Calu3 (cell line): ENCODE measurements at regions not wholly inside any gene's neighbourhood (a gene's known extent, or its start where the extent isn't known, plus 50 kb on each side); places are given as distances from the start of the nearest gene placed in this dataset.

Source experiments
- BruUV-seq: library from RNA; stranded (reverse); fragments of 400-500 nt; replicated peaks from 2 replicates; lab custom pipeline; 2021; lab: Mats Ljungman, UMichigan
- CTCF ChIA-PET: fragments of 300-600 bp; sonication (Branson Sonifier 250); formaldehyde crosslinking; loops from one replicate; lab custom pipeline; 2022; ENCODE audit warnings: antibody characterized with exemption; lab: Charles Lee
- DNase-seq: peaks from one replicate; pipeline ENCODE4 v3.0.0; 2022
- H3K27ac Mint-ChIP-seq: one replicate; pipeline ENCODE4 v1.8.0; 2022; ENCODE audit warnings: mixed read lengths; ENCODE audit not compliant: unreplicated experiment
- H3K27me3 Mint-ChIP-seq: one replicate; pipeline ENCODE4 v1.8.0; 2022; ENCODE audit warnings: mixed read lengths; ENCODE audit not compliant: unreplicated experiment
- H3K36me3 Mint-ChIP-seq: one replicate; pipeline ENCODE4 v1.8.0; 2022; ENCODE audit warnings: mild to moderate bottlenecking, moderate library complexity, mixed read lengths; ENCODE audit not compliant: insufficient read depth, unreplicated experiment
- H3K4me1 Mint-ChIP-seq: one replicate; pipeline ENCODE4 v1.8.0; 2022; ENCODE audit warnings: mild to moderate bottlenecking, low read depth, mixed read lengths; ENCODE audit not compliant: unreplicated experiment
- H3K4me3 Mint-ChIP-seq: one replicate; pipeline ENCODE4 v1.8.0; 2022; ENCODE audit warnings: mild to moderate bottlenecking, low read depth, moderate library complexity, mixed read lengths; ENCODE audit not compliant: unreplicated experiment
- H3K9me3 Mint-ChIP-seq: one replicate; pipeline ENCODE4 v1.8.0; 2022; ENCODE audit warnings: low read depth, mixed read lengths; ENCODE audit not compliant: unreplicated experiment
- intact Hi-C: fragments of 100-400 bp; cut with micrococcal nuclease; formaldehyde crosslinking; loops from one replicate; pipeline ENCODE4 v1.10.0; 2022; ENCODE audit not compliant: unreplicated experiment
- TF ChIP-seq, protein P1 (sequence below): fragments of 200-600 bp; IDR thresholded peaks from one replicate; pipeline ENCODE4 v1.8.0; 2022; ENCODE audit warnings: antibody characterized with exemption; ENCODE audit not compliant: unreplicated experiment

DNA sequence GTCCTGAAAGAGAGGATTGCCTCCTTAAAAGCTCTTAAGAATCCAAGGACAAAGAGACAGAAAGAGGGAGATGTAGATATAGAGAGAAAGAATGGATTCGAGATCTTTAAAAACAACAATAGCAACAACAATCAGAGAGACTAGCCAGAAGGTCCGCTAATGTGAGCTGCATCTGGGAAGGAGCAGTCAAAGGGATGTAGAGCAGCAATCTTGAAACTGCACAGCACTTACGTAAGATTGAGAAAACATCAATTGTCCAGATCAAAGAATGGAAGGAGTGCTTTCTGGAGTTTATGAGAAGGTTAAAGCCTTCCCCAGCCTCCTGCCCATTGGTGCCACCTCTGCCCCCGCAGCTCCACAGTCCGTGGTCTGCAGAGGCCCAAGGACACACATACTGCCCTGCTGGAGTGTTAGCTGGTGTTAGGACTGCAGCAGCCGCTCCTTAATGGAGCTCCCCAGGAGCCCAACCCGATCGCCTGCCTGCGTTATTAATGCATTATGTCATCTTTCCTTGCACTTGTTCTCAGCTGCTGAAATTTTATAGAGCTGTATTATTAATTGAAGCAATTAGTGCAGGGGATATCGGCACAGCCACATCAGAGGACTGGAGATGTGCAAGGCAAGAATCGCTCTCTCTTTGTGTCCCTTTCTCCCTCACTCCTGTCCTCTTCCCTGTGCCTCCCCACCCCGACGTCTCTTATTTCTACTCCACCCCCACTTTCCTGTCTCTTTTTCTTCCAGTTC is 73.0 kb upstream of the CALM2 start:
- CTCF ChIA-PET: no interaction called here
- DNase-seq: no peak
- H3K4me3 Mint-ChIP-seq: no peak overlapping the region

DNA sequence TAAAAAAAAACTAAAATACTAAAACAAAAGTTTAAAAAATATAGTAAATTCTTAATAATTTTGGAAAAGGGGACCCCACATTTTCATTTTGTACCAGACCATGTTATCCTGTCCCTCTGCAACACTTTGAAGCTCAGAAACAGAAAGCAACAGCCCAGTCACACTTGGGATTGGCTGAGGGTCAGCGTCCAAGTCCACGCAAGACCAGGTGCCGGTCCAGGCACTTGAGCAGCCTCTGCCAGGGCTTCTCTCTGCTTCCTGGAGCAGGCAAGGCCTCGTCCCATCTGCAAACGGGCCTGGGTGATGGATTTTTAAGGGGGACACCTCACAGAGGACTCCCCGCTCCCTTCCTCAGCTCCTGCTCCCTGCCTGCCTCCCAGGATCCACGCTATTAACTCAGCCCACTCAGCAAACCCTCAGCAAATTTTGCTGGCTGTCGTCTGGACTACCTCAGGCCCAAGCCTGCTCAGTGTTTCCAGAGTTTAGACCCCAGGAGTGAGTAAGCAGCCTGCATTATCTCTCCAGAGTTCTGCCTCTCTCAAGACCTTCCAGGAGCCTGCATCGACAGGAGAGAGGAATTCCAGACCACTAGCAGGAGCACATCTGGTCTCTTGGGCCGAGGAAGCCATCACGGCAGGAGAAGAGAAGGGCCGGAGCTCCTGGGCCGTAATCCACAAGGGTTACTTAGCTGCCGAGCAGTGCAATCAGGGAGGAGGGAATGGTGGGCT is 67.4 kb upstream of the CALM2 start:
- BruUV-seq: no TSS peak
- TF ChIP-seq, protein P1, sequence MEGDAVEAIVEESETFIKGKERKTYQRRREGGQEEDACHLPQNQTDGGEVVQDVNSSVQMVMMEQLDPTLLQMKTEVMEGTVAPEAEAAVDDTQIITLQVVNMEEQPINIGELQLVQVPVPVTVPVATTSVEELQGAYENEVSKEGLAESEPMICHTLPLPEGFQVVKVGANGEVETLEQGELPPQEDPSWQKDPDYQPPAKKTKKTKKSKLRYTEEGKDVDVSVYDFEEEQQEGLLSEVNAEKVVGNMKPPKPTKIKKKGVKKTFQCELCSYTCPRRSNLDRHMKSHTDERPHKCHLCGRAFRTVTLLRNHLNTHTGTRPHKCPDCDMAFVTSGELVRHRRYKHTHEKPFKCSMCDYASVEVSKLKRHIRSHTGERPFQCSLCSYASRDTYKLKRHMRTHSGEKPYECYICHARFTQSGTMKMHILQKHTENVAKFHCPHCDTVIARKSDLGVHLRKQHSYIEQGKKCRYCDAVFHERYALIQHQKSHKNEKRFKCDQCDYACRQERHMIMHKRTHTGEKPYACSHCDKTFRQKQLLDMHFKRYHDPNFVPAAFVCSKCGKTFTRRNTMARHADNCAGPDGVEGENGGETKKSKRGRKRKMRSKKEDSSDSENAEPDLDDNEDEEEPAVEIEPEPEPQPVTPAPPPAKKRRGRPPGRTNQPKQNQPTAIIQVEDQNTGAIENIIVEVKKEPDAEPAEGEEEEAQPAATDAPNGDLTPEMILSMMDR: no peak
- no peak overlapping the region for H3K4me3 Mint-ChIP-seq
- intact Hi-C loops: no loop called here
- CTCF ChIA-PET: no interaction called here
- H3K4me1 Mint-ChIP-seq: no peaks in the 10 kb centered on the region
- DNase-seq: no peak
- peaks cover 7% of the 10 kb centered on the region for H3K36me3 Mint-ChIP-seq
- no peak overlapping the region for H3K27ac Mint-ChIP-seq
- peaks cover 31% of the 10 kb centered on the region for H3K27me3 Mint-ChIP-seq
- no peaks in the 10 kb centered on the region for H3K9me3 Mint-ChIP-seq

More for the DNA sequence above, 73.0 kb upstream of the CALM2 start:
- TF ChIP-seq, protein P1: no peak
- Mint-ChIP-seq H3K4me1 (peaks cover 22% of the 10 kb centered on the region), H3K27ac (no peak overlapping the region), H3K27me3 (peaks cover 24% of the 10 kb centered on the region), H3K36me3 (peaks cover 6% of the 10 kb centered on the region), H3K9me3 (no peaks in the 10 kb centered on the region)
- intact Hi-C loops: no loop called here
- BruUV-seq: no TSS peak

DNA sequence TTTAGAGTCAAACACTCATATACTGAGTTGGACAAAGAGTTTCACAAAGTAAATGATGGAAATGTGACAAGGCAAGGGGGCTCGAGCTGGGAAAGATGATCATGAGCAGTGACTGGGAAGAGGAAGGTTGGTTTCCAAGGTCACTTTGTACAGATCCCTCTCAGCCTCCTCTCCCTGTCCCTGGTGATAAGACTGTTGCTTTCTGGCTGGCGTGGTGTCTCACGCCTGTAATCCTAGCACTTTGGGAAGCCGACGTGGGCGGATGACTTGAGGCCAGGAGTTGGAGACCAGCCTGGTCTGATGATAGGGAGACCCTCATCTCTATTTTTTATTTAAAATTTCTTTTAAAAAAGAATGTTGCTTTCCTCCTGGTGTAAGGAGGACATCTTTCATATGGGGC is 65.4 kb upstream of the CALM2 start:
- Mint-ChIP-seq H3K4me3 (no peak overlapping the region), H3K4me1 (no peaks in the 10 kb centered on the region), H3K27me3 (peaks cover 35% of the 10 kb centered on the region), H3K27ac (no peak overlapping the region), H3K36me3 (peaks cover 7% of the 10 kb centered on the region), H3K9me3 (no peaks in the 10 kb centered on the region)
- BruUV-seq: no TSS peak
- intact Hi-C loops: no loop called here
- no peak for DNase-seq
- TF ChIP-seq, protein P1: no peak
- CTCF ChIA-PET: no interaction called here

DNA sequence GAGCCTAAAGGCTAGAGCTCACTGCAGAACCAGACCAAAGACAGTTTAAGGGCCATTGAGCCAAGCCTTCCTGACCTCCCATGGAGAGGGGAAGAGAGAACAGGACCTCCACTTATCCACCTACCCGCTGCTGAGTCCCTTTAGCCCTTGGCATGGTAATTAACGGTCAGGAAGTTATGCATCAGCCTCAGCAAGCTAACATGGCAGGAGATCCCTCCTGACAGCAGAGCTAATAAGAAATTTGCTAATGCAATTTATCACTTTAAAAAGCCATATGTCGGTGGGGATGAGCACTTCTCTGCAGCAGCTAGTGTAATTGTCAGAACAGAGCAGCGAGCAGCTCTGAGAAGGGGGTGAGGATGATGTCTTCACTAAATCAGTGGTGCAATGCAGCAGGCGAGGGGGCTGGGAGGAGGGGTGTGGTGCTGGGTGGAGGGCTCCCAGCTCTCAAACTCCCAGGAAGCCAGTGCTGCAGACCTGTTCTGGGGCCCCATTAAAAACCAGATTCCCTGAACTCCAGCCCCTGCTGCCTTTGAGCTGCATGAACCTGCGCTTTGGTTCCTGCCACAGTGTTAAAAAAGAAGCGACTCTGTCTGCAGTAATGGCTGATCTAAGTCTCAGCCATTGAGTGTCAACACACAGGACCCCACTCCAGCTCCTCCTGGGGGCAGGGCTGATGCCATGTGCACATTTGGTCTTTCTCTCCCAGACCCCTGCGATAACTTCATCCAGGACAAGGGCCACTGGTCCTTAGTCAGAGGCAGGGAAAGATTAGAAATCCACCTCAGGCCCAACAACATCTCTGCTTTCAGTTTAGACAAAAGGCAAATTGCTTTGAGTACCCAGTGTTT is 63.0 kb upstream of the CALM2 start:
- Mint-ChIP-seq H3K4me1 (no peaks in the 10 kb centered on the region), H3K27ac (no peak overlapping the region)
- intact Hi-C loops: no loop called here

More for the DNA sequence above, 63.0 kb upstream of the CALM2 start:
- DNase-seq: no peak
- Mint-ChIP-seq H3K27me3 (peaks cover 28% of the 10 kb centered on the region), H3K36me3 (peaks cover 7% of the 10 kb centered on the region), H3K4me3 (no peak overlapping the region), H3K9me3 (no peaks in the 10 kb centered on the region)
- BruUV-seq: no TSS peak
- CTCF ChIA-PET: interaction anchor here (0.6 kb wide), 1 partner anchor 1345 kb away, joined by 4 read pairs; no protein-coding TSS in a partner anchor
- TF ChIP-seq, protein P1: no peak
